Activated CD4-positive, alpha-beta T cell treated with anti-CD3 and anti-CD28 coated beads for 36 hours (primary cell): ENCODE measurements at regions not wholly inside any gene's neighbourhood (a gene's known extent, or its start where the extent isn't known, plus 50 kb on each side); places are given as distances from the start of the nearest gene placed in this dataset.
"Not testable (repeated sequence)": the region's sequence is repeated elsewhere in the genome, so short reads cannot be mapped to it uniquely, and the experiment has no call there.

Experiments used
- ATAC-seq: fragments of 200-7000 bp; cut with Tn5 transposase; one replicate; pipeline ENCODE4 v1.10.0; 2021; ENCODE audit warnings: mild to moderate bottlenecking, moderate library complexity
- CTCF ChIA-PET: fragments of 350-600 bp; sonication (Branson Sonifier 250); formaldehyde crosslinking; loops from one replicate; lab custom pipeline; 2021; ENCODE audit warnings: antibody characterized with exemption; lab: Charles Lee
- POLR2A ChIA-PET: fragments of 350-600 bp; sonication (Branson Sonifier 250); formaldehyde crosslinking; loops from one replicate; lab custom pipeline; 2021; ENCODE audit warnings: antibody characterized with exemption, inconsistent platforms; lab: Charles Lee
- DNase-seq: peaks from one replicate; pipeline ENCODE4 v3.0.0-alpha.2; 2020
- H3K27ac Mint-ChIP-seq: one replicate; pipeline ENCODE4 v1.8.0; 2021; ENCODE audit warnings: mixed read lengths
- H3K27me3 Mint-ChIP-seq: one replicate; pipeline ENCODE4 v1.8.0; 2021; ENCODE audit warnings: mixed read lengths
- H3K36me3 Mint-ChIP-seq: one replicate; pipeline ENCODE4 v1.8.0; 2021; ENCODE audit warnings: low read depth, mixed read lengths
- H3K4me1 Mint-ChIP-seq: one replicate; pipeline ENCODE4 v1.8.0; 2021; ENCODE audit warnings: mixed read lengths
- H3K4me3 Mint-ChIP-seq: one replicate; pipeline ENCODE4 v1.8.0; 2021; ENCODE audit warnings: mild to moderate bottlenecking, moderate library complexity, mixed read lengths
- H3K9me3 Mint-ChIP-seq: one replicate; pipeline ENCODE4 v1.8.0; 2021; ENCODE audit warnings: low read depth, mixed read lengths
- intact Hi-C, 2 experiments: fragments of 100-400 bp; cut with DNase I in 1 of 2; cut with micrococcal nuclease in 1 of 2; formaldehyde crosslinking; loops; one replicate each; pipeline versions ENCODE4 v1.14.2 to v1.15.1; 2022 to 2024; cut with DNase I, micrococcal nuclease

DNA sequence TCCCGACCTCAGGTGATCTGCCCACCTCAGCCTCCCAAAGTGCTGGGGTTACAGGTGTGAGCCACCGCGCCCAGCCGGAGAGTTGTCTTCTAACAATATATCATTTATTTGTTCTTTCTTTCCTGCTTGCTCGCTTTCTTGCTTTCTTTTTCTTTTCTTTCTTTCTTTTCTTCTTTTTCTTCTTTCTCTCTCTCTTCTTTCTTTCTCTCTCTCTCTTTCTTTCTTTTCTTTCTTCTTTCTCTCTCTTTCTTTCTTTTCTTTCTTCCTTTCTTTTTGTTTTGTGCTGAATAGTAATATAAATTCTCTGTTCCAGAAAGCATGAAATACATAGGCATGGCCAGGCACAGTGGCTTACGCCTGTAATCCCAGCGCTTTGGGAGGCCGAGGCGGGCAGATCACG lies 73.5 kb upstream of the ZNF644 start:
- DNase-seq, intact Hi-C loops, POLR2A ChIA-PET, CTCF ChIA-PET, H3K4me1 Mint-ChIP-seq, ATAC-seq, H3K4me3 Mint-ChIP-seq, H3K9me3 Mint-ChIP-seq, H3K36me3 Mint-ChIP-seq, H3K27ac Mint-ChIP-seq: not testable (repeated sequence)
- peaks cover 13% of the 10 kb centered on the region for H3K27me3 Mint-ChIP-seq

DNA sequence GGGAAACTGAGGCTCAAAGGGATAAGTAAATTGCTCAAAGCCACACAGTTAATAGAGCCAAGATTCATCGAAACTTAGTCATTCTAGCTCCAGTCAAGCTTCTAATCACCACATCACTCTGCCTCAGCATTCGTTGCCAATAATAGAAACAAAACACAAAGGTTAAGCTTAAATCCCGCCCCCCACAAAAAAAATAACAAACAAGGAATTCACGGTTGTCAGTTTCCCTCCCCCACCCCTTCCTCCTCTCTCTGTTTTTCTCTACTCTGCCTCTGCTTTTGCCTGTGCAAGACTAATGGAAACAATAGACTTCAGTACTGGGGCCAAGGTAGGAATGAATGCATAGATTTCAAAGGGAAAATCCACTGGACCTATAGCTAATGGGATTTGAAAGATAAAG lies 70.7 kb upstream of the ZNF644 start:
- Mint-ChIP-seq H3K36me3 (no peaks in the 10 kb centered on the region), H3K27ac (no peak overlapping the region), H3K4me1 (no peaks in the 10 kb centered on the region), H3K9me3 (peaks cover 1% of the 10 kb centered on the region), H3K27me3 (peaks cover 10% of the 10 kb centered on the region), H3K4me3 (no peak overlapping the region)
- ATAC-seq (no peak), DNase-seq (no peak)
- POLR2A ChIA-PET: no interaction called here
- intact Hi-C loops: no loop called here
- CTCF ChIA-PET: interaction anchor here (0.6 kb wide), 2 partner anchors 29 to 64 kb away, joined by 3 to 4 read pairs; no protein-coding TSS in a partner anchor

DNA sequence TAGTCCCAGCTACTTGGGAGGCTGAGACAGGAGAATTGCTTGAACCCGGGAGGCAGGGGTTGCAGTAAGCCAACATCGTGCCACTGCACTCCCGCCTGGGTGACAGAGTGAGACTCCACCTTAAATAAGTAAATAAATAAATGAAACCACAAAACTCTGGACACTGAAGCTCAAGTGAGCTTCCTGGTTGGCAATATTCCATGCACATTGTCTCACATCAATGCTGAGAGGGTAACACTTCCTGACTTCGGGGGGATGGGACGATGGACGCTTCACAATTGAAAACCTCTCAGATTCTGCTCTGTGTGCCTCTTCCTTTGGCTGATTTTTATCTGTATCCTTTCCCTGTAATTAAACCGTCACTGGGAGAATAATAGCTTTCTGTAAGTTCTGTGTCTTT lies 70.0 kb upstream of the ZNF644 start:
- Mint-ChIP-seq H3K4me1 (no peaks in the 10 kb centered on the region), H3K27me3 (peaks cover 8% of the 10 kb centered on the region), H3K4me3 (no peak overlapping the region), H3K9me3 (peaks cover 1% of the 10 kb centered on the region), H3K27ac (no peak overlapping the region), H3K36me3 (no peaks in the 10 kb centered on the region)
- DNase-seq: no peak
- ATAC-seq: no peak
- ChIA-PET CTCF (interaction anchor here (0.6 kb wide), 1 partner anchor 29 kb away, joined by 3 read pairs; no protein-coding TSS in a partner anchor), POLR2A (no interaction called here)
- intact Hi-C loops: no loop called here

DNA sequence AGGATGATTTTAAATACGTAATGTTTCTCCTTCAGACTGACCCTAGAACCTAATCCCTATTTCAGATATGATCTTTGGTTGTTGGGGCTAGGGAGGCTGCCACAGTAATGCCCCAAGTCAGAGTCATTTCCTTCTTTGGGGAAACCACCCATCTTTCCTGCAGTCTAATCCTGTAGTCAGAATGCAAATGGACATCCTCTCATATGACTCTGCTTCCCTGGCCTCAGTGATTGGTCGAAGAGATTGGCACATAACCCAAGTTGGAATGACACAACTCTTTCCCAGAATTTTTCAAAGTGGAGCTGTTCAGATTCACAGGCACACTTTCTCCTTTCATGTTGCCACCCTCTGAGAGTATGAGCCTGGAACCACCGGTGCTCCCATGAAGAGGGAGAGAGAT lies 58.8 kb upstream of the ZNF644 start:
- Mint-ChIP-seq H3K27ac (no peak overlapping the region), H3K27me3 (peaks cover 5% of the 10 kb centered on the region), H3K4me1 (no peaks in the 10 kb centered on the region), H3K36me3 (no peaks in the 10 kb centered on the region), H3K4me3 (no peak overlapping the region), H3K9me3 (no peaks in the 10 kb centered on the region)
- CTCF ChIA-PET: interaction anchor here (0.8 kb wide), 1 partner anchor 35 kb away, joined by 3 read pairs; no protein-coding TSS in a partner anchor
- intact Hi-C loops: no loop called here
- DNase-seq (no peak), ATAC-seq (no peak)
- POLR2A ChIA-PET: no interaction called here

DNA sequence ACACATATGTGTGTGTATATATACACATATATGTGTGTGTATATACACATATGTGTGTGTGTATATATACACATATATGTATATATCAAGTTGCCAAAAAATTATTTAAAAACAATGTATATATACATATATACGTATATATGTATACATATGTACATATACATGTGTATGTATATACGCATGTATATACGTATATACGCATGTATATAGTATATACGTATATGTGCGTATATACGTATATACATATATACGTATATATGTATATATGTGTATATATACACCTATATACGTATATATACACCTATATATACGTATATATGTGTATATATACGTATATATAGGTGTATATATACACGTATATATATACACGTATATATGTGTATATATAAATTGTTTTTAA lies 57.0 kb upstream of the ZNF644 start:
- Mint-ChIP-seq H3K36me3 (no peaks in the 10 kb centered on the region), H3K27me3 (peaks cover 5% of the 10 kb centered on the region), H3K4me3 (no peak overlapping the region), H3K9me3 (no peaks in the 10 kb centered on the region), H3K4me1 (no peaks in the 10 kb centered on the region), H3K27ac (no peak overlapping the region)
- POLR2A ChIA-PET: no interaction called here
- CTCF ChIA-PET: no interaction called here
- no peak for DNase-seq
- no peak for ATAC-seq
- intact Hi-C loops: no loop called here

DNA sequence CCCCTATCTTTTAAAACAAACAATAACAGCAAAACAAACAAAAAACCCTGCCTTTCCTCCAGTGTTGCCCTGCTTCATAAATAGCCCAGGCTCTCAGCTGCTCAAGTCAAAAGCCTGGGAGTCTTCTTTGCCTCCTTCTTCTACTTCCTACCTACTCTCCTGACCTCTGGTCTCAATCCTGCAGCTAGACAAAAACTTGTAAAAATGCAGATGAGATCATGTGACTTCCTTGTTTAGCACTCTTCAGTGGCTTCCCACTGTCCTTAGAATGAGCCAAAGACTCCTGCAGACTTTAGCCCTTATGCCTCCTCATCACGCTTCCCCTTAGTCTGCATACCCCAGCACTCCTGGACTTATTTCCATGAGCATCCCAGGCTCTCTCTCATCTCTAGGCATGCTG lies 55.0 kb upstream of the ZNF644 start:
- H3K4me3 Mint-ChIP-seq: no peak overlapping the region
- intact Hi-C loops: no loop called here
- DNase-seq (no peak), ATAC-seq (no peak)
- H3K9me3 Mint-ChIP-seq: no peaks in the 10 kb centered on the region
- ChIA-PET CTCF (no interaction called here), POLR2A (no interaction called here)
- H3K27ac Mint-ChIP-seq: no peak overlapping the region
- H3K27me3 Mint-ChIP-seq: peaks cover 2% of the 10 kb centered on the region
- H3K4me1 Mint-ChIP-seq: no peaks in the 10 kb centered on the region
- H3K36me3 Mint-ChIP-seq: no peaks in the 10 kb centered on the region

DNA sequence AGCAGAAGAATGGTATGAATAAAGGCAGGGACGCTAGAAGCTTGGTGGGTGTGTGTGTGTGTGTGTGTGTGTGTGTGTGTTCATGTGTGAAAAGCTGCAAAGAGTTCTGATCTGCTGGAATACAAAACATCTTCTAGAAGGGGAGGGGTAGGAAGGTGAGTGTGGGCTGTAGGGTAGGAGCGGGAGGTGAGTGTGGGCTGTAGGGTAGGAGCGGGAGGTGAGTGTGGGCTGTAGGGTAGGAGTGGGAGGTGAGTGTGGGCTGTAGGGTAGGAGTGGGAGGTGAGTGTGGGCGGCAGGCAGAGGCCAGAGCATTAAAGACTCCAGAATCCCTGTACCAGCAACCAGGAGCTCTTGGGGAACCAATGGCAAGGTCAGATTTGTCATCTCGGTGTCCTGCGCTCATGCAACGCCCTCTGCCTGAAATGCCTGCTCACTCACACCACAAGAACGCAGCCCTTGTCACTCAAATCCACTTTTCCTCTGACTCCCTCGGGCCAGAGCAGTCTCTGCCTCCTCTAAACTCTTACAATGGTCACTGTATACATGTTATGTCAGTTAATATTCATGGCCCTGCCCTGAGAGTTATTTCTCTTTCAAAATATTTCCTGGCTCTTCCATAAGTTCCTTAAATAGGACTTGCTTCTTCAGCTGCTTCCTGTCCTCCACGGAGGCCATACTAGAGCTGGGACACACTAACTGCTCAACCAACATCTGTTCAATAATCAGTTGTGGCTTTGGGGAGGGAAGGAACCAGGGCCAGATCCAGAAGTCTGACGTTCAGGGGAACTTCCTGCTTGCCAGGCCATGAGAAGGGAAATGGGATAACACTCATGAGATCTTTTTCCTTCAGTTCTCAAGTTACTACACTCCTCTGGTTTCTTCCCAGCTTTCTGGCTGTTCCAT lies 53.6 kb upstream of the ZNF644 start:
- CTCF ChIA-PET: interaction anchor here (1.6 kb wide), 1 partner anchor 91 kb away, joined by 4 read pairs; no protein-coding TSS in a partner anchor
- POLR2A ChIA-PET: no interaction called here
- intact Hi-C loops: no loop called here
- Mint-ChIP-seq H3K27ac (no peak overlapping the region), H3K9me3 (no peaks in the 10 kb centered on the region), H3K36me3 (no peaks in the 10 kb centered on the region), H3K27me3 (peaks cover 6% of the 10 kb centered on the region), H3K4me1 (no peaks in the 10 kb centered on the region), H3K4me3 (no peak overlapping the region)
- no peak for ATAC-seq
- no peak for DNase-seq

DNA sequence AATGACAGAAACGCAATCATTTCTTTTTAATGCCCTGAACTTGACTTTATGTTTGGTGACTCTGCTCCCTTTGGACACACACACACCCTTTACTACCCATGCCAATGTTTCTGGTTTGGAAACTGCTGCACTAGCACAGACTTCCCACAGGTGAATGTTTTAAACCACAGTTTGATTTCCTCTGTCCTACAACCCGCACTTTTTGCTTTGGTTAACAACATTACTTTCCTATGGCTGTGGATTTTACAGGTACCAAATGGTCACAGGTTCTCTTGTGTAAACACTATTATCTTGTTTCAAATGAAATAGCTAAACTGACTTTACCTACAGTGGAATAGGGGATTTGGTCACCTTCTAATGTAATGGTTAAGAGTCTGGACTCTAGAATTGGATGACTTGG lies 51.5 kb upstream of the ZNF644 start:
- Mint-ChIP-seq H3K9me3 (no peaks in the 10 kb centered on the region), H3K27ac (no peak overlapping the region), H3K36me3 (no peaks in the 10 kb centered on the region), H3K4me1 (no peaks in the 10 kb centered on the region), H3K27me3 (peaks cover 11% of the 10 kb centered on the region), H3K4me3 (no peak overlapping the region)
- ATAC-seq: no peak
- ChIA-PET CTCF (interaction anchor here (1.2 kb wide), 1 partner anchor 14 kb away, joined by 3 read pairs; no protein-coding TSS in a partner anchor), POLR2A (no interaction called here)
- DNase-seq: no peak
- intact Hi-C loops: no loop called here

DNA sequence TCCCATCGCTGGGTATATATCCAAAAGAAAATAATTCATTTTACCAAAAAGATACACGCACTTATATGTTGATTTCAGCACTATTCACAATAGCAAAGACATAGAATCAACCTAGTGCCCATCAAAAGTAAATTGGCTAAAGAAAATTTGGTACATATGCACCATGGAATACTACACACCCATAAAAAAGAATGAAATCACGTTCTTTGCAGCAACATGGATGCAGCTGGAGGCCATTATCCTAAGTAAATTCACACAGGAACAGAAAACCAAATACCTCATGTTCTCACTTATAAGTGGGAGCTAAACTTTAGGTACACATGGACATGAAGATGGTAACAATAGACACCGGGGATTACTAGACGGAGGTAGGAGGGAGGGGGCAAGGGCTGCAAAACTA lies 50.0 kb upstream of the ZNF644 start:
- no peaks in the 10 kb centered on the region for H3K36me3 Mint-ChIP-seq
- ChIA-PET CTCF (interaction anchor here (0.6 to 0.7 kb wide), 2 partner anchors 70 to 409 kb away, joined by 3 to 4 read pairs; no protein-coding TSS in a partner anchor), POLR2A (no interaction called here)
- peaks cover 11% of the 10 kb centered on the region for H3K27me3 Mint-ChIP-seq
- no peak for ATAC-seq
- no peaks in the 10 kb centered on the region for H3K4me1 Mint-ChIP-seq
- intact Hi-C loops: no loop called here
- no peak for DNase-seq
- no peak overlapping the region for H3K27ac Mint-ChIP-seq
- no peaks in the 10 kb centered on the region for H3K9me3 Mint-ChIP-seq
- no peak overlapping the region for H3K4me3 Mint-ChIP-seq
